ENCODE measurements at regions not wholly inside any gene's neighbourhood (a gene's known extent, or its start where the extent isn't known, plus 50 kb on each side); places are given as distances from the start of the nearest gene placed in this dataset.

- in situ Hi-C loops (cut with HindIII; ENCODE audit: low pct_ligation_motif_present, low sequenced_read_pairs) = no loop called here
- no peak for TF ChIP-seq CTCF (IDR thresholded peaks at IDR 0.05; ENCODE audit: low read depth, low read length, missing control alignments)
- no peak overlapping the region for H3K4me3 ChIP-seq (ENCODE audit: low read depth, low read length)
- H3K27ac ChIP-seq = no peak overlapping the region
- no peak for DNase-seq
- H3K36me3 ChIP-seq (replicated peaks) = no peaks in the 10 kb centered on the region
- no peaks in the 10 kb centered on the region for H3K27me3 ChIP-seq (replicated peaks)
Measured at GRCh38 chr5:15082096-15082495, 210.5 kb upstream of the ANKH start.

GRCh38 chr5:15080219-15080618, 208.6 kb upstream of the ANKH start:
- no peak overlapping the region for H3K4me3 ChIP-seq (ENCODE audit: low read depth, low read length)
- no peak for DNase-seq
- no peak overlapping the region for H3K27ac ChIP-seq
- no peak for TF ChIP-seq CTCF (IDR thresholded peaks at IDR 0.05; ENCODE audit: low read depth, low read length, missing control alignments)
- H3K27me3 ChIP-seq (replicated peaks) = no peaks in the 10 kb centered on the region
- no peaks in the 10 kb centered on the region for H3K36me3 ChIP-seq (replicated peaks)
- in situ Hi-C loops (cut with HindIII; ENCODE audit: low pct_ligation_motif_present, low sequenced_read_pairs) = no loop called here

- Histone ChIP-seq H3K27me3 (replicated peaks) (no peaks in the 10 kb centered on the region), H3K4me3 (ENCODE audit: low read depth, low read length) (no peak overlapping the region), H3K36me3 (replicated peaks) (no peaks in the 10 kb centered on the region), H3K27ac (no peak overlapping the region)
- no peak for TF ChIP-seq CTCF (IDR thresholded peaks at IDR 0.05; ENCODE audit: low read depth, low read length, missing control alignments)
- no peak for DNase-seq
- in situ Hi-C loops (cut with HindIII; ENCODE audit: low pct_ligation_motif_present, low sequenced_read_pairs) = no loop called here
Measured at GRCh38 chr5:15079566-15079965, 208.0 kb upstream of the ANKH start.

GRCh38 chr5:15074651-15075050, 203.1 kb upstream of the ANKH start:
- Histone ChIP-seq H3K27ac (no peak overlapping the region), H3K27me3 (replicated peaks) (no peaks in the 10 kb centered on the region), H3K36me3 (replicated peaks) (no peaks in the 10 kb centered on the region), H3K4me3 (ENCODE audit: low read depth, low read length) (no peak overlapping the region)
- no peak for TF ChIP-seq CTCF (IDR thresholded peaks at IDR 0.05; ENCODE audit: low read depth, low read length, missing control alignments)
- no peak for DNase-seq
- in situ Hi-C loops (cut with HindIII; ENCODE audit: low pct_ligation_motif_present, low sequenced_read_pairs) = no loop called here

- TF ChIP-seq CTCF (IDR thresholded peaks at IDR 0.05; ENCODE audit: low read depth, low read length, missing control alignments) = no peak
- no peak for DNase-seq
- no peak overlapping the region for H3K27ac ChIP-seq
- no peak overlapping the region for H3K4me3 ChIP-seq (ENCODE audit: low read depth, low read length)
- H3K27me3 ChIP-seq (replicated peaks) = no peaks in the 10 kb centered on the region
- in situ Hi-C loops (cut with HindIII; ENCODE audit: low pct_ligation_motif_present, low sequenced_read_pairs) = no loop called here
- no peaks in the 10 kb centered on the region for H3K36me3 ChIP-seq (replicated peaks)
Measured at GRCh38 chr5:15073453-15073852, 201.9 kb upstream of the ANKH start.

GRCh38 chr5:15070907-15071306, 199.3 kb upstream of the ANKH start:
- Histone ChIP-seq H3K27me3 (replicated peaks) (no peaks in the 10 kb centered on the region), H3K36me3 (replicated peaks) (no peaks in the 10 kb centered on the region), H3K4me3 (ENCODE audit: low read depth, low read length) (no peak overlapping the region), H3K27ac (no peak overlapping the region)
- TF ChIP-seq CTCF (IDR thresholded peaks at IDR 0.05; ENCODE audit: low read depth, low read length, missing control alignments) = no peak
- no peak for DNase-seq
- in situ Hi-C loops (cut with HindIII; ENCODE audit: low pct_ligation_motif_present, low sequenced_read_pairs) = no loop called here

All from brain microvascular endothelial cell (primary cell).